K562 (cell line): ENCODE measurements at regions not wholly inside any gene's neighbourhood (a gene's known extent, or its start where the extent isn't known, plus 50 kb on each side); places are given as distances from the start of the nearest gene placed in this dataset.

Source experiments
- ATAC-seq: fragments of 200-7000 bp; cut with Tn5 transposase; 3 replicates; pipeline ENCODE4 v1.9.1; 2020; ENCODE audit warnings: moderate library complexity
- BruUV-seq: library from RNA; stranded (reverse); fragments of 400-500 nt; replicated peaks from 2 replicates; lab custom pipeline; 2021; lab: Mats Ljungman, UMichigan
- CTCF ChIA-PET: fragments of 300-600 bp; formaldehyde crosslinking; extraction: SDS; loops from one replicate; lab custom pipeline; 2021; ENCODE audit warnings: low intra/inter-chr PET ratio; lab: Yijun Ruan, JAX
- POLR2A ChIA-PET: fragments of 300-600, 350-650 bp; sonication (Branson Sonifier 250); formaldehyde crosslinking; extraction: SDS; loops from one replicate; lab custom pipeline; 2021; ENCODE audit warnings: antibody characterized with exemption, inconsistent platforms; lab: Yijun Ruan, JAX
- DNase-seq, 4 experiments: peaks; one replicate each; pipeline versions ENCODE4 v3.0.0 to v3.0.0-alpha.2; 2011 to 2018; ENCODE audit warnings: low spot score in 3 of 4, mixed read lengths in 3 of 4; ENCODE audit errors: extremely low read depth in 1 of 4
- FAIRE-seq: peaks from 2 replicates; lab custom pipeline; 2011; peaks lifted over from hg19 to GRCh38; lab: Jason Lieb, UNC
- H2AFZ ChIP-seq: 2 replicates; pipeline ENCODE4 v1.6.0; 2011; ENCODE audit warnings: low read depth, low read length, control low read depth, inconsistent platforms
- H3K27ac ChIP-seq: fragments of 200-600 bp; 3 replicates; pipeline ENCODE4 v1.8.0; 2011; ENCODE audit warnings: low read depth, mild to moderate bottlenecking, control low read depth, inconsistent platforms, low read length, moderate library complexity, mixed read lengths; ENCODE audit errors: extremely low read depth
- H3K27me3 ChIP-seq, 2 experiments: fragments of 300-600 bp in 1 of 2; 2 replicates in 1 of 2; 3 replicates in 1 of 2; pipeline versions ENCODE4 v1.6.0 to v1.8.0; 2011; ENCODE audit warnings: inconsistent platforms in 2 of 2, low read length in 2 of 2, mild to moderate bottlenecking in 1 of 2, mixed read lengths in 1 of 2, moderate library complexity in 1 of 2; ENCODE audit not compliant: control insufficient read depth in 2 of 2, insufficient read depth in 2 of 2
- H3K36me3 ChIP-seq: fragments of 300-600 bp; 3 replicates; pipeline ENCODE4 v1.8.0; 2011; ENCODE audit warnings: mild to moderate bottlenecking, low read length, inconsistent platforms; ENCODE audit not compliant: control insufficient read depth, insufficient read depth
- H3K4me1 ChIP-seq, 2 experiments: fragments of 200-600 bp in 1 of 2; replicated peaks in 1 of 2; 2 replicates in 1 of 2; 3 replicates in 1 of 2; pipeline versions ENCODE4 v1.5.1 to v1.8.0; 2011; ENCODE audit warnings: inconsistent platforms in 2 of 2, low read length in 2 of 2, mild to moderate bottlenecking in 1 of 2, mixed read lengths in 1 of 2, moderate library complexity in 1 of 2; ENCODE audit not compliant: control insufficient read depth in 2 of 2, insufficient read depth in 2 of 2
- H3K4me2 ChIP-seq: 2 replicates; pipeline ENCODE4 v1.6.1; 2011; ENCODE audit warnings: low read length, control low read depth, inconsistent platforms, mixed read lengths; ENCODE audit not compliant: insufficient read depth
- H3K4me3 ChIP-seq: fragments of 200-600 bp; sonication (generic), shearing (Covaris generic); 2 replicates; pipeline ENCODE4 v1.5.1; 2016; ENCODE audit warnings: control low read depth, inconsistent platforms
- H3K79me2 ChIP-seq: fragments of 200-600 bp; 3 replicates; pipeline ENCODE4 v1.8.0; 2011; ENCODE audit warnings: low read length, inconsistent platforms; ENCODE audit not compliant: control insufficient read depth, insufficient read depth
- H3K9ac ChIP-seq, 2 experiments: 2 replicates each; pipeline versions ENCODE4 v1.6.0 to v1.6.1; 2011; ENCODE audit warnings: low read depth in 2 of 2, low read length in 2 of 2, control low read depth in 1 of 2, inconsistent platforms in 1 of 2, mild to moderate bottlenecking in 1 of 2, mixed read lengths in 1 of 2; ENCODE audit not compliant: insufficient read depth in 1 of 2
- H3K9me1 ChIP-seq: one replicate; pipeline ENCODE4 v1.6.0; 2011; ENCODE audit warnings: inconsistent platforms, mild to moderate bottlenecking, low read length, moderate library complexity; ENCODE audit not compliant: control insufficient read depth, insufficient read depth
- H3K9me3 ChIP-seq: replicated peaks from 2 replicates; pipeline ENCODE4 v1.5.1; 2011; ENCODE audit warnings: low read depth, low read length, inconsistent platforms; ENCODE audit not compliant: control insufficient read depth, insufficient read depth
- H4K20me1 ChIP-seq: replicated peaks from 2 replicates; pipeline ENCODE4 v1.6.1; 2011; ENCODE audit warnings: low read length, inconsistent platforms, mixed read lengths; ENCODE audit not compliant: control insufficient read depth, insufficient read depth
- CCAR2 ChIP-seq: fragments of 200-400 bp; formaldehyde crosslinking; IDR thresholded peaks from 2 replicates; pipeline ENCODE4 v1.6.1; 2017; ENCODE audit warnings: mild to moderate bottlenecking, low read depth, low read length
- MTF1 ChIP-seq: fragments of 250-450 bp; sonication (Bioruptor Pico); IDR thresholded peaks from 2 replicates; pipeline ENCODE4 v1.9.0; 2021; ENCODE audit warnings: moderate library complexity, mild to moderate bottlenecking, inconsistent platforms, borderline replicate concordance
- NRF1 ChIP-seq, 2 experiments: fragments of 450-650 bp; IDR thresholded peaks in 1 of 2; conservative IDR thresholded peaks in 1 of 2; 2 replicates each; pipeline ENCODE4 v1.6.1; 2014; ENCODE audit warnings: mild to moderate bottlenecking in 2 of 2
- PML ChIP-seq: IDR thresholded peaks from 2 replicates; pipeline ENCODE4 v1.6.1; 2012; ENCODE audit warnings: low read length, inconsistent platforms
- ZBTB7A ChIP-seq: IDR thresholded peaks from 2 replicates; pipeline ENCODE4 v1.6.1; 2011; ENCODE audit warnings: low read depth, mild to moderate bottlenecking, low read length, moderate library complexity, borderline replicate concordance; ENCODE audit not compliant: control insufficient read depth
- ZNF318 ChIP-seq, 2 experiments: fragments of 450-650 bp; IDR thresholded peaks; 2 replicates each; pipeline ENCODE4 v1.6.1; 2016; ENCODE audit warnings: mild to moderate bottlenecking in 2 of 2, borderline replicate concordance in 1 of 2, low read depth in 1 of 2, moderate library complexity in 1 of 2
- WGBS: fragments of 100-300 bp; shearing (Covaris generic); methylation state at CpG from one replicate; pipeline ENCODE4 v1.1.6; 2016; ENCODE audit warnings: low coverage, mixed read lengths; ENCODE audit not compliant: insufficient coverage; ENCODE audit errors: missing lambda C conversion rate; 5-methylcytosine and 5-hydroxymethylcytosine counted together
- in situ Hi-C: fragments of 300-500 bp; cut with MboI; formaldehyde crosslinking; loops from 4 replicates; pipeline ENCODE4 v1.15.0; 2018; ENCODE audit warnings: inconsistent platforms, mixed read lengths
- intact Hi-C: fragments of 100-400 bp; cut with micrococcal nuclease; formaldehyde crosslinking; loops from 2 replicates; pipeline ENCODE4 v1.14.2; 2022
- TF ChIP-seq, protein P1 (sequence below): sonication (generic); formaldehyde crosslinking; IDR thresholded peaks from 2 replicates; pipeline ENCODE4 v1.8.0; 2022; ENCODE audit warnings: mild to moderate bottlenecking, missing genetic modification reagents
- TF ChIP-seq, protein P2 (sequence below): fragments of 450-650 bp; formaldehyde crosslinking; IDR thresholded peaks from 2 replicates; pipeline ENCODE4 v1.4.0; 2020; ENCODE audit warnings: mild to moderate bottlenecking, moderate library complexity
- TF ChIP-seq, protein P3 (sequence below): fragments of 450-650 bp; formaldehyde crosslinking; IDR thresholded peaks from 2 replicates; pipeline ENCODE4 v1.4.0; 2020; ENCODE audit warnings: mild to moderate bottlenecking, moderate library complexity

- H3K36me3 ChIP-seq: no peaks in the 10 kb centered on the region
- no peaks in the 10 kb centered on the region for H3K27me3 ChIP-seq
- no peak overlapping the region for H3K4me2 ChIP-seq
- no peak overlapping the region for H2AFZ ChIP-seq
- no peak overlapping the region for H3K9ac ChIP-seq
- H3K4me3 ChIP-seq: no peak overlapping the region
- H3K9me1 ChIP-seq: no peaks in the 10 kb centered on the region
- BruUV-seq: no TSS peak
- no peak for DNase-seq
- no peak overlapping the region for H3K27ac ChIP-seq
- H4K20me1 ChIP-seq: no peaks in the 10 kb centered on the region
- FAIRE-seq: no peak
- ChIA-PET POLR2A (no interaction called here), CTCF (no interaction called here)
- 0% methylated on average over 4 of the region's 4 CpGs for WGBS
- H3K79me2 ChIP-seq: no peaks in the 10 kb centered on the region
- in situ Hi-C loops: no loop called here
- no peaks in the 10 kb centered on the region for H3K4me1 ChIP-seq
- no peak for ATAC-seq
- H3K9me3 ChIP-seq: no peaks in the 10 kb centered on the region
- intact Hi-C loops: no loop called here
- TF ChIP-seq, protein P1, sequence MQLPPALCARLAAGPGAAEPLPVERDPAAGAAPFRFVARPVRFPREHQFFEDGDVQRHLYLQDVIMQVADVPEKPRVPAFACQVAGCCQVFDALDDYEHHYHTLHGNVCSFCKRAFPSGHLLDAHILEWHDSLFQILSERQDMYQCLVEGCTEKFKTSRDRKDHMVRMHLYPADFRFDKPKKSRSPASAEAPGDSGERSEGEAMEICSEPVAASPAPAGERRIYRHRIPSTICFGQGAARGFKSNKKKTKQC (CRISPR knock-in tag): no peak
- TF ChIP-seq, protein P2, sequence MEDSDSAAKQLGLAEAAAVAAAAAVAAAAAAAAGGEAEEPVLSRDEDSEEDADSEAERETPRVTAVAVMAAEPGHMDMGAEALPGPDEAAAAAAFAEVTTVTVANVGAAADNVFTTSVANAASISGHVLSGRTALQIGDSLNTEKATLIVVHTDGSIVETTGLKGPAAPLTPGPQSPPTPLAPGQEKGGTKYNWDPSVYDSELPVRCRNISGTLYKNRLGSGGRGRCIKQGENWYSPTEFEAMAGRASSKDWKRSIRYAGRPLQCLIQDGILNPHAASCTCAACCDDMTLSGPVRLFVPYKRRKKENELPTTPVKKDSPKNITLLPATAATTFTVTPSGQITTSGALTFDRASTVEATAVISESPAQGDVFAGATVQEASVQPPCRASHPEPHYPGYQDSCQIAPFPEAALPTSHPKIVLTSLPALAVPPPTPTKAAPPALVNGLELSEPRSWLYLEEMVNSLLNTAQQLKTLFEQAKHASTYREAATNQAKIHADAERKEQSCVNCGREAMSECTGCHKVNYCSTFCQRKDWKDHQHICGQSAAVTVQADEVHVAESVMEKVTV (CRISPR knock-in tag): no peak
- TF ChIP-seq, protein P3, sequence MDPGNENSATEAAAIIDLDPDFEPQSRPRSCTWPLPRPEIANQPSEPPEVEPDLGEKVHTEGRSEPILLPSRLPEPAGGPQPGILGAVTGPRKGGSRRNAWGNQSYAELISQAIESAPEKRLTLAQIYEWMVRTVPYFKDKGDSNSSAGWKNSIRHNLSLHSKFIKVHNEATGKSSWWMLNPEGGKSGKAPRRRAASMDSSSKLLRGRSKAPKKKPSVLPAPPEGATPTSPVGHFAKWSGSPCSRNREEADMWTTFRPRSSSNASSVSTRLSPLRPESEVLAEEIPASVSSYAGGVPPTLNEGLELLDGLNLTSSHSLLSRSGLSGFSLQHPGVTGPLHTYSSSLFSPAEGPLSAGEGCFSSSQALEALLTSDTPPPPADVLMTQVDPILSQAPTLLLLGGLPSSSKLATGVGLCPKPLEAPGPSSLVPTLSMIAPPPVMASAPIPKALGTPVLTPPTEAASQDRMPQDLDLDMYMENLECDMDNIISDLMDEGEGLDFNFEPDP (CRISPR knock-in tag): no peak
- TF ChIP-seq ZBTB7A: no peak
- TF ChIP-seq PML: no peak
- TF ChIP-seq MTF1: no peak
- TF ChIP-seq ZNF318 (IDR thresholded peaks at IDR 0.05; ENCODE audit: borderline replicate concordance in 1 of 2, low read depth in 1 of 2): no peak
- no peak for TF ChIP-seq CCAR2
- no peak for TF ChIP-seq NRF1 (conservative IDR thresholded peaks at IDR 0.05 in 1 of 2, IDR thresholded peaks at IDR 0.05 in 1 of 2)
Measured at GRCh38 chr13:64791373-64791772, 2438.8 kb downstream of the PCDH9 start.
